K562 (cell line): ENCODE measurements at regions not wholly inside any gene's neighbourhood (a gene's known extent, or its start where the extent isn't known, plus 50 kb on each side); places are given as distances from the start of the nearest gene placed in this dataset.

Experiments used
- BRF1 ChIP-seq: IDR thresholded peaks from 3 replicates; pipeline ENCODE4 v1.6.1; 2011; ENCODE audit warnings: borderline replicate concordance, mild to moderate bottlenecking; ENCODE audit not compliant: insufficient read length; ENCODE audit errors: extremely low read depth
- DMBX1 ChIP-seq: fragments of 250-450 bp; sonication (Bioruptor Pico); IDR thresholded peaks from 2 replicates; pipeline ENCODE4 v1.8.0; 2022; ENCODE audit warnings: inconsistent platforms, mild to moderate bottlenecking, moderate library complexity, borderline replicate concordance
- FOXA1 ChIP-seq: fragments of 450-650 bp; IDR thresholded peaks from 2 replicates; pipeline ENCODE4 v1.6.1; 2016; ENCODE audit warnings: mild to moderate bottlenecking, borderline replicate concordance
- FOXA3 ChIP-seq, 2 experiments: fragments of 450-650 bp in 1 of 2; sonication (generic) in 1 of 2; formaldehyde crosslinking; IDR thresholded peaks in 1 of 2; conservative IDR thresholded peaks in 1 of 2; 2 replicates each; pipeline versions ENCODE4 v1.4.0 to v1.8.0; 2020 to 2022; ENCODE audit warnings: mild to moderate bottlenecking in 2 of 2, missing genetic modification reagents in 1 of 2
- GABPB1 ChIP-seq: sonication (generic); formaldehyde crosslinking; IDR thresholded peaks from 2 replicates; pipeline ENCODE4 v1.8.0; 2022; ENCODE audit warnings: mild to moderate bottlenecking, missing genetic modification reagents
- HNRNPL ChIP-seq: fragments of 200-400 bp; formaldehyde crosslinking; IDR thresholded peaks from 2 replicates; pipeline ENCODE4 v1.6.1; 2017; ENCODE audit warnings: low read depth, mild to moderate bottlenecking, low read length
- ILF3 ChIP-seq: fragments of 450-650 bp; IDR thresholded peaks from 2 replicates; pipeline ENCODE4 v1.6.1; 2018; ENCODE audit warnings: antibody characterized with exemption, mild to moderate bottlenecking, moderate library complexity, borderline replicate concordance
- IRF2 ChIP-seq: sonication (generic); formaldehyde crosslinking; IDR thresholded peaks from 2 replicates; pipeline ENCODE4 v1.8.1; 2022; ENCODE audit warnings: mild to moderate bottlenecking, missing genetic modification reagents
- MIER1 ChIP-seq: fragments of 450-650 bp; IDR thresholded peaks from 2 replicates; pipeline ENCODE4 v1.6.1; 2016; ENCODE audit warnings: antibody characterized with exemption, mild to moderate bottlenecking, low read depth
- NFRKB ChIP-seq: fragments of 450-650 bp; IDR thresholded peaks from 2 replicates; pipeline ENCODE4 v1.6.1; 2016; ENCODE audit warnings: low read depth
- POLR2AphosphoS5 ChIP-seq: IDR thresholded peaks from 2 replicates; pipeline ENCODE4 v1.6.1; 2011; ENCODE audit warnings: mild to moderate bottlenecking, low read depth, low read length, moderate library complexity; ENCODE audit not compliant: control insufficient read depth, insufficient read depth
- RBM39 ChIP-seq: fragments of 200-400 bp; formaldehyde crosslinking; optimal IDR thresholded peaks from 2 replicates; pipeline ENCODE3; 2018; ENCODE audit warnings: low read depth, low read length
- STAT5B ChIP-seq: fragments of 250-450 bp; sonication (Bioruptor Pico); IDR thresholded peaks from 2 replicates; pipeline ENCODE4 v1.8.0; 2021; ENCODE audit warnings: mild to moderate bottlenecking, inconsistent platforms
- TAF9B ChIP-seq: fragments of 450-650 bp; IDR thresholded peaks from 2 replicates; pipeline ENCODE4 v1.6.1; 2018; ENCODE audit warnings: mild to moderate bottlenecking; ENCODE audit not compliant: partially characterized antibody
- TCFL5 ChIP-seq: fragments of 250-450 bp; sonication (Bioruptor Pico); conservative IDR thresholded peaks from 2 replicates; pipeline ENCODE4 v1.6.1; 2021; ENCODE audit warnings: mild to moderate bottlenecking, moderate library complexity, matching md5 sums
- TEAD1 ChIP-seq, 2 experiments: fragments of 450-650 bp in 1 of 2; sonication (generic) in 1 of 2; formaldehyde crosslinking; IDR thresholded peaks; 2 replicates each; pipeline versions ENCODE4 v1.4.0 to v1.8.0; 2020 to 2022; ENCODE audit warnings: mild to moderate bottlenecking in 2 of 2, missing genetic modification reagents in 1 of 2
- XRCC5 ChIP-seq: fragments of 200-400 bp; formaldehyde crosslinking; IDR thresholded peaks from 2 replicates; pipeline ENCODE4 v1.6.1; 2017; ENCODE audit warnings: low read depth, mild to moderate bottlenecking, low read length
- ZFP36 ChIP-seq: fragments of 150-350 bp; IDR thresholded peaks from 2 replicates; pipeline ENCODE4 v1.6.1; 2018; ENCODE audit warnings: low read length, low read depth; ENCODE audit not compliant: partially characterized antibody
- ZFX ChIP-seq: sonication (generic); formaldehyde crosslinking; IDR thresholded peaks from 2 replicates; pipeline ENCODE4 v1.8.0; 2022; ENCODE audit warnings: mild to moderate bottlenecking, missing genetic modification reagents, moderate library complexity
- ZNF274 ChIP-seq: IDR thresholded peaks from 2 replicates; pipeline ENCODE4 v1.6.1; 2011; ENCODE audit warnings: low read depth, mild to moderate bottlenecking, low read length, moderate library complexity, borderline replicate concordance
- ZNF431 ChIP-seq: sonication (generic); formaldehyde crosslinking; IDR thresholded peaks from 2 replicates; pipeline ENCODE4 v1.8.0; 2022; ENCODE audit warnings: mild to moderate bottlenecking, missing genetic modification reagents
- ZNF586 ChIP-seq: fragments of 450-650 bp; formaldehyde crosslinking; conservative IDR thresholded peaks from 2 replicates; pipeline ENCODE4 v1.4.0; 2020; ENCODE audit warnings: mild to moderate bottlenecking, moderate library complexity
- TF ChIP-seq, protein P1 (sequence below): sonication (generic); formaldehyde crosslinking; IDR thresholded peaks from 2 replicates; pipeline ENCODE4 v1.8.0; 2022; ENCODE audit warnings: mild to moderate bottlenecking, low read depth, missing genetic modification reagents
- TF ChIP-seq, protein P2 (sequence below): sonication (generic); formaldehyde crosslinking; IDR thresholded peaks from 2 replicates; pipeline ENCODE4 v1.8.0; 2022; ENCODE audit warnings: mild to moderate bottlenecking, missing genetic modification reagents
- TF ChIP-seq, protein P3 (sequence below): fragments of 450-650 bp; IDR thresholded peaks from 2 replicates; pipeline ENCODE4 v1.6.1; 2016; ENCODE audit warnings: missing biosample characterization, missing genetic modification characterization

DNA sequence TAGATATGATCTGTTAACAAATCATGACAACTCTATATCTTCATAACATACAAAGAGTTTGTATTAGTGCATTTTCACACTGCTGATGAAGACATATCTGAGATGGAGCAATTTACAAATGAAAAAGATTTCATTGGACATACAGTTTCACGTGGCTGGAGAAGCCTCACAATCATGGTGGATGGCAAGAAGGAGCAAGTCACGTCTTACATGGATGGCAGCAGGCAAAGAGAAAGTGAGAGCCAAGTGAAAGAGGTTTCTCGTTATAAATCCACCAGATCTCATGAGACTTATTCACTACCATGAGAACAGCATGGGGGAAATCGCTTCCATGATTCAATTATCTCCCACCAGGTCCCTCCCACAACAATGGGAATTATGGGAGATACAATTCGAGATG lies 157.6 kb downstream of the DUSP6 start (continued):
- TF ChIP-seq TEAD1 (CRISPR knock-in tag; IDR thresholded peaks at IDR 0.05) (no peak), HNRNPL (no peak), TAF9B (no peak), STAT5B (CRISPR knock-in tag) (no peak), MIER1 (no peak), ZNF431 (CRISPR knock-in tag) (peak; percentile 100), FOXA1 (no peak), ZNF586 (no peak), POLR2AphosphoS5 (no peak), BRF1 (no peak), ILF3 (no peak), XRCC5 (no peak), ZNF274 (no peak), NFRKB (no peak), IRF2 (CRISPR knock-in tag) (peak; percentile 95; the same call in 1 of the 2 replicates), ZFX (CRISPR knock-in tag) (no peak), ZFP36 (peak; percentile 57), TCFL5 (CRISPR knock-in tag) (no peak), RBM39 (no peak), FOXA3 (CRISPR knock-in tag; conservative IDR thresholded peaks at IDR 0.05 in 1 of 2, IDR thresholded peaks at IDR 0.05 in 1 of 2) (no peak), GABPB1 (CRISPR knock-in tag) (no peak), DMBX1 (CRISPR knock-in tag) (no peak)
- TF ChIP-seq, protein P1, sequence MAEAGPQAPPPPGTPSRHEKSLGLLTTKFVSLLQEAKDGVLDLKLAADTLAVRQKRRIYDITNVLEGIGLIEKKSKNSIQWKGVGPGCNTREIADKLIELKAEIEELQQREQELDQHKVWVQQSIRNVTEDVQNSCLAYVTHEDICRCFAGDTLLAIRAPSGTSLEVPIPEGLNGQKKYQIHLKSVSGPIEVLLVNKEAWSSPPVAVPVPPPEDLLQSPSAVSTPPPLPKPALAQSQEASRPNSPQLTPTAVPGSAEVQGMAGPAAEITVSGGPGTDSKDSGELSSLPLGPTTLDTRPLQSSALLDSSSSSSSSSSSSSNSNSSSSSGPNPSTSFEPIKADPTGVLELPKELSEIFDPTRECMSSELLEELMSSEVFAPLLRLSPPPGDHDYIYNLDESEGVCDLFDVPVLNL (CRISPR knock-in tag): no peak
- TF ChIP-seq, protein P2, sequence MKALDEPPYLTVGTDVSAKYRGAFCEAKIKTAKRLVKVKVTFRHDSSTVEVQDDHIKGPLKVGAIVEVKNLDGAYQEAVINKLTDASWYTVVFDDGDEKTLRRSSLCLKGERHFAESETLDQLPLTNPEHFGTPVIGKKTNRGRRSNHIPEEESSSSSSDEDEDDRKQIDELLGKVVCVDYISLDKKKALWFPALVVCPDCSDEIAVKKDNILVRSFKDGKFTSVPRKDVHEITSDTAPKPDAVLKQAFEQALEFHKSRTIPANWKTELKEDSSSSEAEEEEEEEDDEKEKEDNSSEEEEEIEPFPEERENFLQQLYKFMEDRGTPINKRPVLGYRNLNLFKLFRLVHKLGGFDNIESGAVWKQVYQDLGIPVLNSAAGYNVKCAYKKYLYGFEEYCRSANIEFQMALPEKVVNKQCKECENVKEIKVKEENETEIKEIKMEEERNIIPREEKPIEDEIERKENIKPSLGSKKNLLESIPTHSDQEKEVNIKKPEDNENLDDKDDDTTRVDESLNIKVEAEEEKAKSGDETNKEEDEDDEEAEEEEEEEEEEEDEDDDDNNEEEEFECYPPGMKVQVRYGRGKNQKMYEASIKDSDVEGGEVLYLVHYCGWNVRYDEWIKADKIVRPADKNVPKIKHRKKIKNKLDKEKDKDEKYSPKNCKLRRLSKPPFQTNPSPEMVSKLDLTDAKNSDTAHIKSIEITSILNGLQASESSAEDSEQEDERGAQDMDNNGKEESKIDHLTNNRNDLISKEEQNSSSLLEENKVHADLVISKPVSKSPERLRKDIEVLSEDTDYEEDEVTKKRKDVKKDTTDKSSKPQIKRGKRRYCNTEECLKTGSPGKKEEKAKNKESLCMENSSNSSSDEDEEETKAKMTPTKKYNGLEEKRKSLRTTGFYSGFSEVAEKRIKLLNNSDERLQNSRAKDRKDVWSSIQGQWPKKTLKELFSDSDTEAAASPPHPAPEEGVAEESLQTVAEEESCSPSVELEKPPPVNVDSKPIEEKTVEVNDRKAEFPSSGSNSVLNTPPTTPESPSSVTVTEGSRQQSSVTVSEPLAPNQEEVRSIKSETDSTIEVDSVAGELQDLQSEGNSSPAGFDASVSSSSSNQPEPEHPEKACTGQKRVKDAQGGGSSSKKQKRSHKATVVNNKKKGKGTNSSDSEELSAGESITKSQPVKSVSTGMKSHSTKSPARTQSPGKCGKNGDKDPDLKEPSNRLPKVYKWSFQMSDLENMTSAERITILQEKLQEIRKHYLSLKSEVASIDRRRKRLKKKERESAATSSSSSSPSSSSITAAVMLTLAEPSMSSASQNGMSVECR (CRISPR knock-in tag): no peak
- TF ChIP-seq, protein P3, sequence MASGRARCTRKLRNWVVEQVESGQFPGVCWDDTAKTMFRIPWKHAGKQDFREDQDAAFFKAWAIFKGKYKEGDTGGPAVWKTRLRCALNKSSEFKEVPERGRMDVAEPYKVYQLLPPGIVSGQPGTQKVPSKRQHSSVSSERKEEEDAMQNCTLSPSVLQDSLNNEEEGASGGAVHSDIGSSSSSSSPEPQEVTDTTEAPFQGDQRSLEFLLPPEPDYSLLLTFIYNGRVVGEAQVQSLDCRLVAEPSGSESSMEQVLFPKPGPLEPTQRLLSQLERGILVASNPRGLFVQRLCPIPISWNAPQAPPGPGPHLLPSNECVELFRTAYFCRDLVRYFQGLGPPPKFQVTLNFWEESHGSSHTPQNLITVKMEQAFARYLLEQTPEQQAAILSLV: peak; percentile 77
